DMS79 treated with DMSO at 0.1 percent for 48 hours (cell line): ENCODE measurements at regions not wholly inside any gene's neighbourhood (a gene's known extent, or its start where the extent isn't known, plus 50 kb on each side); places are given as distances from the start of the nearest gene placed in this dataset.

Experiments
- DNase-seq: peaks from one replicate; lab custom pipeline; 2025; lab: John Stamatoyannopoulos, UW

- DNase-seq = no peak
These were observed 369.5 kb upstream of the LRATD1 start for GRCh38 chr2:14263053-14263452.

- DNase-seq = no peak
These were observed 362.4 kb upstream of the LRATD1 start for GRCh38 chr2:14270036-14270582.

GRCh38 chr2:14272396-14273075 lies 360.0 kb upstream of the LRATD1 start:
- DNase-seq = no peak

GRCh38 chr2:14273650-14274049 lies 358.9 kb upstream of the LRATD1 start:
- DNase-seq = no peak

GRCh38 chr2:14284244-14284643 lies 348.3 kb upstream of the LRATD1 start:
- DNase-seq = no peak

- DNase-seq = no peak
These were observed 346.7 kb upstream of the LRATD1 start for GRCh38 chr2:14285812-14286211.

- peak; percentile 91 for DNase-seq
These were observed 344.5 kb upstream of the LRATD1 start for GRCh38 chr2:14288016-14288415.

GRCh38 chr2:14292964-14293363 lies 339.6 kb upstream of the LRATD1 start:
- no peak for DNase-seq

- no peak for DNase-seq
These were observed 335.2 kb upstream of the LRATD1 start for GRCh38 chr2:14297340-14297739.

GRCh38 chr2:14297906-14298305 lies 334.6 kb upstream of the LRATD1 start:
- DNase-seq = no peak

GRCh38 chr2:14301331-14301730 lies 331.2 kb upstream of the LRATD1 start:
- no peak for DNase-seq

- no peak for DNase-seq
These were observed 329.0 kb upstream of the LRATD1 start for GRCh38 chr2:14303366-14304115.

- DNase-seq = no peak
These were observed 328.2 kb upstream of the LRATD1 start for GRCh38 chr2:14304326-14304725.

- no peak for DNase-seq
These were observed 326.2 kb upstream of the LRATD1 start for GRCh38 chr2:14306268-14306861.

GRCh38 chr2:14313341-14313740 lies 319.2 kb upstream of the LRATD1 start:
- DNase-seq = no peak

GRCh38 chr2:14316594-14316993 lies 315.9 kb upstream of the LRATD1 start:
- peak; percentile 17 for DNase-seq

- no peak for DNase-seq
These were observed 311.2 kb upstream of the LRATD1 start for GRCh38 chr2:14321357-14321756.

- no peak for DNase-seq
These were observed 310.2 kb upstream of the LRATD1 start for GRCh38 chr2:14322306-14322705.

- DNase-seq = no peak
These were observed 308.2 kb upstream of the LRATD1 start for GRCh38 chr2:14324308-14324707.

GRCh38 chr2:14330884-14331283 lies 301.6 kb upstream of the LRATD1 start:
- DNase-seq = no peak

GRCh38 chr2:14336759-14337382 lies 295.6 kb upstream of the LRATD1 start:
- DNase-seq = no peak

- no peak for DNase-seq
These were observed 291.8 kb upstream of the LRATD1 start for GRCh38 chr2:14340703-14341102.

GRCh38 chr2:14342313-14342712 lies 290.2 kb upstream of the LRATD1 start:
- no peak for DNase-seq
